ENCODE measurements at regions not wholly inside any gene's neighbourhood (a gene's known extent, or its start where the extent isn't known, plus 50 kb on each side); places are given as distances from the start of the nearest gene placed in this dataset.

DNA sequence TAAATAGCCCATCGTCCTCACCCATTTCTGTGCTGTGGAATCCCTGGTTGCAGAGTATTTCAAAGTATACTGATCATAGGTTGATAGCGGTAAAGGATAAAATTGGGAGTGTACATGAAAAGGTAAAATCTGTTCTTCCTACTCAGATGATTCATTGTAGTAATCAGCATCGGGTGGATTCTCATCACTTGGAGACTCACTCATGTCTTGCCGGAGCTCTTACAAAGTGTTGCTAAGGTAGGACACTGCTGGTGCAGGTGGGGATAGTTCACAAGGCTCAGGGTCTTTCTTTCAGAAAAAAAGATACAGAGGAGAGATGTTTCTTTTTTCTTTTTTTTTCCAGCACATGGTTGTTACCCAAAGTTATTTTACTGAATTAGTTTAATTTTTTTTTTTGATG, 84.8 kb downstream of the MTNR1B start:
- Histone ChIP-seq H3K18ac (ENCODE audit: low read depth, low read length) (peak overlapping the region; percentile 95), H3K4me2 (ENCODE audit: low read depth, low read length) (no peak overlapping the region), H3K4me1 (ENCODE audit: control insufficient read depth, insufficient read depth, low read length) (peaks cover 26% of the 10 kb centered on the region), H4K5ac (ENCODE audit: low read depth, low read length) (peak overlapping the region; percentile 92), H2AK9ac (replicated peaks; ENCODE audit: low read depth, low read length, poor library complexity) (peak overlapping the region; percentile 79), H3K79me1 (ENCODE audit: low read depth in 1 of 2, low read length in 2 of 2) (0 out of 4 replicates have a peak, but pooled peaks cover 0 to 3% of the 10 kb centered on the region in 2 experiments), H3K4me3 (ENCODE audit: insufficient read depth, low read depth, low read length) (no peak overlapping the region), H3K9me3 (ENCODE audit: control insufficient read depth, insufficient read depth, low read length) (no peaks in the 10 kb centered on the region), H3K4ac (ENCODE audit: low read depth, low read length) (peak overlapping the region; percentile 97), H3K56ac (ENCODE audit: extremely low read depth, insufficient read depth, low read length) (peak overlapping the region; percentile 86; the same call in 1 of the 2 replicates), H2BK20ac (ENCODE audit: low read depth, low read length) (peak overlapping the region; percentile 100), H3K27ac (ENCODE audit: insufficient read depth, low read length) (peak overlapping the region; percentile 96), H2AK5ac (ENCODE audit: low read depth, low read length) (peak overlapping the region; percentile 94), H2BK5ac (ENCODE audit: low read depth, low read length, poor library complexity, severe bottlenecking) (peak overlapping the region; percentile 91), H3K9ac (ENCODE audit: low read depth, low read length) (0 out of 2 replicates have a peak overlapping the region, but pooled peaks have one; percentile 57), H3K27me3 (ENCODE audit: control insufficient read depth, insufficient read depth, low read length) (no peaks in the 10 kb centered on the region), H2BK15ac (ENCODE audit: low read depth, low read length) (peak overlapping the region; percentile 99), H3K14ac (replicated peaks; ENCODE audit: low read depth, low read length) (peak overlapping the region; percentile 97), H3K36me3 (ENCODE audit: control insufficient read depth, insufficient read depth, low read length) (no peaks in the 10 kb centered on the region), H3K9me1 (ENCODE audit: insufficient read depth, low read length) (peaks cover 10% of the 10 kb centered on the region), H2BK120ac (ENCODE audit: low read depth, low read length) (peak overlapping the region; percentile 99), H4K91ac (ENCODE audit: insufficient read depth, low read depth, low read length) (peak overlapping the region; percentile 97), H4K20me1 (ENCODE audit: insufficient read depth, low read length) (no peaks in the 10 kb centered on the region), H4K8ac (ENCODE audit: low read depth in 2 of 2, low read length in 2 of 2) (peak overlapping the region; percentile 83 to 93), H2AFZ (replicated peaks; ENCODE audit: low read length, poor library complexity) (no peak overlapping the region), H3K23ac (ENCODE audit: low read depth, low read length) (peak overlapping the region; percentile 94)
- WGBS, 2 experiments (ENCODE audit: extremely low coverage in 2 of 2, insufficient read length in 1 of 2) = no CpG with 5 or more reads among the region's 4 CpGs
- ATAC-seq (ENCODE audit: low read depth) (no peak), DNase-seq (peak; percentile 40)
- CTCF ChIA-PET = interaction anchor here (0.5 to 1.2 kb wide), 4 partner anchors 10 to 77 kb away, joined by 3 to 4 read pairs (median 4); no protein-coding TSS in a partner anchor
- no peak for TF ChIP-seq FOS (IDR thresholded peaks at IDR 0.05; ENCODE audit: low read depth, low read length)
- TF ChIP-seq CHD1 (IDR thresholded peaks at IDR 0.05; ENCODE audit: low read depth, low read length) = no peak
- no peak for TF ChIP-seq BHLHE40 (IDR thresholded peaks at IDR 0.05; ENCODE audit: low read depth, low read length)
- no peak for TF ChIP-seq RCOR1 (IDR thresholded peaks at IDR 0.05; ENCODE audit: insufficient replicate concordance, low read length)
- TF ChIP-seq POLR2A (IDR thresholded peaks at IDR 0.05; ENCODE audit: low read depth, low read length) = no peak
- dilution Hi-C loops (cut with HindIII; ENCODE audit: low sequenced_read_pairs, unreplicated experiment) = no loop called here
- intact Hi-C loops (cut with micrococcal nuclease) = loop anchor here (2.0 kb wide), 2 partner anchors 53 to 111 kb away; no protein-coding TSS in a partner anchor
- no TSS peak for BruUV-seq (replicated peaks)
- in situ Hi-C loops (cut with MboI; ENCODE audit: low sequenced_read_pairs) = no loop called here
- POLR2A ChIA-PET (ENCODE audit: unreplicated experiment) = no interaction called here

All from IMR-90 (cell line).